A549 (cell line): ENCODE measurements at regions not wholly inside any gene's neighbourhood (a gene's known extent, or its start where the extent isn't known, plus 50 kb on each side); places are given as distances from the start of the nearest gene placed in this dataset.
A peak's percentile ranks its signal among the peaks of the same experiment; 100 is the strongest.

Experiments
- ATAC-seq, 2 experiments: fragments of 200-7000 bp in 1 of 2; fragments of >200 bp in 1 of 2; cut with Nextera tagmentation in 1 of 2; cut with Tn5 transposase in 1 of 2; 3 replicates each; pipeline versions ENCODE4 v1.8.0 to v1.9.1; 2018 to 2020; ENCODE audit warnings: mild to moderate bottlenecking in 1 of 2, moderate library complexity in 1 of 2
- CTCF ChIA-PET: fragments of 300-600 bp; sonication (Branson Sonifier 250); formaldehyde crosslinking; extraction: SDS; loops from one replicate; lab custom pipeline; 2021; ENCODE audit warnings: antibody characterized with exemption, inconsistent platforms; lab: Yijun Ruan, JAX
- POLR2A ChIA-PET: fragments of 350-600 bp; formaldehyde crosslinking; extraction: SDS; loops from one replicate; lab custom pipeline; 2021; ENCODE audit warnings: antibody characterized with exemption, inconsistent platforms; lab: Yijun Ruan, JAX
- DNase-seq, 2 experiments: peaks; one replicate each; pipeline versions ENCODE4 v3.0.0 to v3.0.0-alpha.2; 2011 to 2016; ENCODE audit warnings: low read depth in 1 of 2, low spot score in 1 of 2
- FAIRE-seq: peaks from 2 replicates; lab custom pipeline; 2011; peaks lifted over from hg19 to GRCh38; lab: Jason Lieb, UNC
- H3K27ac ChIP-seq, 2 experiments: fragments of >200 bp; sonication (Bioruptor Twin); formaldehyde crosslinking; 3 replicates each; pipeline ENCODE4 v1.5.1; 2016 to 2017
- H3K4me1 ChIP-seq: fragments of >200 bp; sonication (Bioruptor Twin); formaldehyde crosslinking; 3 replicates; pipeline ENCODE4 v1.6.1; 2016
- H3K4me2 ChIP-seq: fragments of >200 bp; sonication (Bioruptor Twin); formaldehyde crosslinking; 3 replicates; pipeline ENCODE4 v1.6.1; 2016
- H3K4me3 ChIP-seq: fragments of >200 bp; sonication (Bioruptor Twin); formaldehyde crosslinking; 3 replicates; pipeline ENCODE4 v1.5.1; 2016
- H3K9me3 ChIP-seq: fragments of >200 bp; sonication (Bioruptor Twin); formaldehyde crosslinking; 3 replicates; pipeline ENCODE4 v1.6.1; 2016
- ATOH8 ChIP-seq: fragments of 250-450 bp; sonication (Bioruptor Pico); IDR thresholded peaks from 2 replicates; pipeline ENCODE4 v1.5.0; 2020; ENCODE audit warnings: low read depth, mild to moderate bottlenecking, moderate library complexity
- CBX8 ChIP-seq: fragments of 200-600 bp; sonication (generic); IDR thresholded peaks from 2 replicates; pipeline ENCODE4 v1.6.1; 2016
- CHD2 ChIP-seq: fragments of 150-350 bp; IDR thresholded peaks from 2 replicates; pipeline ENCODE4 v1.6.1; 2014; ENCODE audit warnings: low read length; ENCODE audit not compliant: partially characterized antibody
- CHD4 ChIP-seq: fragments of 200-600 bp; sonication (generic); IDR thresholded peaks from 2 replicates; pipeline ENCODE4 v1.6.1; 2016; ENCODE audit warnings: antibody characterized with exemption, mild to moderate bottlenecking, borderline replicate concordance
- CTCF ChIP-seq: fragments of >200 bp; sonication (Bioruptor Twin); formaldehyde crosslinking; IDR thresholded peaks from 3 replicates; pipeline ENCODE4 v1.5.1; 2016
- ESRRA ChIP-seq: fragments of 150-350 bp; IDR thresholded peaks from 2 replicates; pipeline ENCODE4 v1.6.1; 2014; ENCODE audit warnings: mild to moderate bottlenecking, low read length, borderline replicate concordance
- FOSB ChIP-seq: fragments of 250-450 bp; sonication (Bioruptor Pico); IDR thresholded peaks from 2 replicates; pipeline ENCODE4 v1.5.0; 2020; ENCODE audit warnings: mild to moderate bottlenecking, moderate library complexity
- FOXS1 ChIP-seq: fragments of 250-450 bp; sonication (Bioruptor Pico); IDR thresholded peaks from 2 replicates; pipeline ENCODE4 v1.5.0; 2020; ENCODE audit warnings: mild to moderate bottlenecking, moderate library complexity
- GATA3 ChIP-seq: IDR thresholded peaks from 2 replicates; pipeline ENCODE4 v1.6.1; 2012; ENCODE audit warnings: borderline replicate concordance
- HOXA7 ChIP-seq: fragments of 250-450 bp; sonication (Bioruptor Pico); IDR thresholded peaks from 2 replicates; pipeline ENCODE4 v1.5.0; 2020; ENCODE audit warnings: mild to moderate bottlenecking, moderate library complexity
- JUN ChIP-seq, 2 experiments: fragments of >200 bp; sonication (Bioruptor Twin); formaldehyde crosslinking; IDR thresholded peaks; 2 replicates in 1 of 2; 3 replicates in 1 of 2; pipeline ENCODE4 v1.6.1; 2016 to 2017
- MAFK ChIP-seq: fragments of 450-650 bp; IDR thresholded peaks from 2 replicates; pipeline ENCODE4 v1.6.1; 2014; ENCODE audit not compliant: partially characterized antibody
- MYC ChIP-seq: IDR thresholded peaks from 2 replicates; pipeline ENCODE4 v1.6.1; 2012; ENCODE audit warnings: mild to moderate bottlenecking, inconsistent platforms, low read length, improper control_type of control experiment, borderline replicate concordance
- RARB ChIP-seq: fragments of 250-450 bp; sonication (Bioruptor Pico); IDR thresholded peaks from 2 replicates; pipeline ENCODE4 v1.8.0; 2021; ENCODE audit warnings: mild to moderate bottlenecking, moderate library complexity
- RCOR1 ChIP-seq: fragments of 150-350 bp; IDR thresholded peaks from 2 replicates; pipeline ENCODE4 v1.6.1; 2014; ENCODE audit warnings: antibody characterized with exemption, low read length, low read depth
- REST ChIP-seq: fragments of 200-600 bp; sonication (generic); IDR thresholded peaks from 2 replicates; pipeline ENCODE4 v1.6.1; 2016; ENCODE audit warnings: antibody characterized with exemption, mild to moderate bottlenecking, moderate library complexity
- RNF2 ChIP-seq: fragments of 200-600 bp; sonication (generic); IDR thresholded peaks from 2 replicates; pipeline ENCODE4 v1.6.1; 2016; ENCODE audit warnings: low read depth, mild to moderate bottlenecking, antibody characterized with exemption, moderate library complexity, borderline replicate concordance
- SREBF2 ChIP-seq: fragments of 450-650 bp; IDR thresholded peaks from 2 replicates; pipeline ENCODE4 v1.6.1; 2014; ENCODE audit warnings: mild to moderate bottlenecking, moderate library complexity
- ZFP36 ChIP-seq: fragments of 450-650 bp; IDR thresholded peaks from 2 replicates; pipeline ENCODE4 v1.6.1; 2014; ENCODE audit warnings: borderline replicate concordance; ENCODE audit not compliant: partially characterized antibody
- ZNF302 ChIP-seq: fragments of 250-450 bp; sonication (Bioruptor Pico); IDR thresholded peaks from 2 replicates; pipeline ENCODE4 v1.9.0; 2021; ENCODE audit warnings: inconsistent platforms, mild to moderate bottlenecking, moderate library complexity
- WGBS: methylation state at CpG from one replicate; pipeline ENCODE4 v1.1.6; 2017; ENCODE audit errors: missing lambda C conversion rate; 5-methylcytosine and 5-hydroxymethylcytosine counted together
- TF ChIP-seq, protein P1 (sequence below): IDR thresholded peaks from 2 replicates; pipeline ENCODE4 v1.6.1; 2012

DNA sequence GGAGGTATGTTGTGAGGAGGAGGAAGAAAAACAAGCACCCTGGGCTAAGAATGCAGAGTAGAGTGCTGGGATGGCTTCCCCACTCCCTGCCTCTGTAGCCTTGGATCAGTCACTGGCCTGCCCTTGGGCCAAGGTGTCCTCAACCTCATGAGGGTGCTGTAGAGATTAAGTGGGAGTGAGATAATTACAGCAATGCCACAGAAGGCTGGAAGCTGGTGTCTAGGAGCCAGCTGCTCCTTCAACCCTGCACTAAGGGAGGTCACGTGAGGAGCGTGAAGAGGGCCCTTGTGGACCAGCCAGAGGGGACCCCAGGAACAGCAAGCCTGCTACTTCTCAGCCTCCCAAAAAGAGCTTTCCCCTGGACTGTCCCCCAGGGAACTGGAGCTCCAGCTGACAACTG, 95.2 kb downstream of the TTC32 start (continued):
- TF ChIP-seq REST (no peak), MYC (no peak), ZFP36 (no peak), HOXA7 (CRISPR knock-in tag) (no peak), FOXS1 (CRISPR knock-in tag) (no peak), CHD4 (no peak)

DNA sequence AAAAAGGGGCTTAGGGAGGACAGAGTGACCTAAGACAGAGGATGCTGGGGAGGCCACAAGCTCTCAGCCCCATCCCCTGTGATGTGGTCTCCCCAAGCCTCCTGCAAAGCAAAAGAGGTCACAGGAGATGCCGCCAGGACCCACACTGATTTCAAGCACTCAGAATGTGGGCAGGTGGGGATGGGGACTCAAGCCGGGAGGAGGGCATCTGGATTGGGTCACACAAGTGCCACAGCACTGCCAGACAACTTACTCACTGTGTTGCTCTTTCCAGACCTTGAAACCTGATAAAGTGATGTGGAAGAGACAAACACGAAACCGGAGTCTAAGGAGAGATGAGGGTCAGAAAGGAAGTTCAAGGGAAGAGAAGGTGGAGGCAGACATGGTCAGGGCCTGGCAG, 95.7 kb downstream of the TTC32 start:
- ChIA-PET POLR2A (no interaction called here), CTCF (no interaction called here)
- no peak overlapping the region for H3K4me3 ChIP-seq
- DNase-seq (no peak), FAIRE-seq (no peak), ATAC-seq (no peak)
- H3K4me2 ChIP-seq, result no peak overlapping the region
- peak overlapping the region; percentile 25 to 28; a peak in 4 of 6 replicates for H3K27ac ChIP-seq
- no peak for TF ChIP-seq FOSB
- TF ChIP-seq RARB (CRISPR knock-in tag), result no peak
- no peak for TF ChIP-seq REST
- TF ChIP-seq ZNF302 (CRISPR knock-in tag), result no peak
- 81% methylated on average over 4 of the region's 4 CpGs for WGBS
- peaks cover 15% of the 10 kb centered on the region for H3K4me1 ChIP-seq
- no peaks in the 10 kb centered on the region for H3K9me3 ChIP-seq

DNA sequence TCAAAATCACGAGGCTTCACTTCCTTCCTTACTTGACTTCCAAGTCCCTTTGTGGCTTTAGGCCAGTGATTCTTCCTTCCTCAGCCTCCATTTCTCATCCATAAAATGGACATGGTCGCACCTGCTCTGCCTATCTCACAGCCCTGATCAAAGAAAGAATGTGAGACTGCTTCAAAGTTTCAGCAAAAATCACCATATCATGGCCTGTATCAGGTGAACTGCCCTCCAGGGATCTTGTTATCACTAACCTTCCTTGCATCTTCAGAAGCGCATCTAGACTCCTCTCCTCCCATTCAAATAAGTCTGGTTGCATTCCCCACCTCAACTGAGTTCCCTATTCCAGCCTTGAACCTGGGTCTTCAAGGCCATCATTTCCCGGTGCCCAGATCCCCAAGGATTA, 96.5 kb downstream of the TTC32 start:
- CTCF ChIA-PET, result no interaction called here
- peak overlapping the region in 1 of 2 experiments; percentile 40; a peak in 3 of 6 replicates for H3K27ac ChIP-seq
- WGBS, result 89% methylated on average over 4 of the region's 4 CpGs
- no peak for ATAC-seq
- no peak for FAIRE-seq
- DNase-seq, result no peak
- H3K9me3 ChIP-seq, result no peaks in the 10 kb centered on the region
- H3K4me1 ChIP-seq, result peaks cover 24% of the 10 kb centered on the region
- no peak overlapping the region for H3K4me2 ChIP-seq
- POLR2A ChIA-PET, result no interaction called here
- TF ChIP-seq JUN (IDR thresholded peaks at IDR 0.05) (no peak), ATOH8 (CRISPR knock-in tag) (no peak)
- no peak overlapping the region for H3K4me3 ChIP-seq

GRCh38 chr2:19804639-19805260, 97.0 kb downstream of the TTC32 start:
- no peak for DNase-seq
- ChIA-PET POLR2A (no interaction called here), CTCF (interaction anchor here (0.7 kb wide), 1 partner anchor 59 kb away, joined by 3 read pairs; no protein-coding TSS in a partner anchor)
- FAIRE-seq, result no peak
- no peak overlapping the region for H3K4me3 ChIP-seq
- H3K27ac ChIP-seq, result peak overlapping the region; percentile 12 to 40; a peak in 4 of 6 replicates
- H3K4me1 ChIP-seq, result peaks cover 29% of the 10 kb centered on the region
- ATAC-seq, result no peak
- 79% methylated on average over 3 of the region's 3 CpGs for WGBS
- H3K4me2 ChIP-seq, result no peak overlapping the region
- no peaks in the 10 kb centered on the region for H3K9me3 ChIP-seq
- TF ChIP-seq RCOR1 (no peak), CBX8 (no peak), GATA3 (no peak), SREBF2 (no peak), ESRRA (no peak), CTCF (no peak), RNF2 (no peak), CHD2 (no peak), MAFK (no peak)
- TF ChIP-seq, protein P1, sequence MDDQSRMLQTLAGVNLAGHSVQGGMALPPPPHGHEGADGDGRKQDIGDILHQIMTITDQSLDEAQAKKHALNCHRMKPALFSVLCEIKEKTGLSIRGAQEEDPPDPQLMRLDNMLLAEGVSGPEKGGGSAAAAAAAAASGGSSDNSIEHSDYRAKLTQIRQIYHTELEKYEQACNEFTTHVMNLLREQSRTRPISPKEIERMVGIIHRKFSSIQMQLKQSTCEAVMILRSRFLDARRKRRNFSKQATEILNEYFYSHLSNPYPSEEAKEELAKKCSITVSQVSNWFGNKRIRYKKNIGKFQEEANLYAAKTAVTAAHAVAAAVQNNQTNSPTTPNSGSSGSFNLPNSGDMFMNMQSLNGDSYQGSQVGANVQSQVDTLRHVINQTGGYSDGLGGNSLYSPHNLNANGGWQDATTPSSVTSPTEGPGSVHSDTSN, result no peak
